Fibroblast of mammary gland (primary cell): ENCODE measurements at regions not wholly inside any gene's neighbourhood (a gene's known extent, or its start where the extent isn't known, plus 50 kb on each side); places are given as distances from the start of the nearest gene placed in this dataset.

ENCODE experiments used
- DNase-seq: peaks from one replicate; pipeline ENCODE4 v3.0.0-alpha.2; 2010; ENCODE audit warnings: low read depth
- H3K4me3 ChIP-seq: 2 replicates; pipeline ENCODE4 v1.5.1; 2011; ENCODE audit warnings: low read depth, mild to moderate bottlenecking, low read length, moderate library complexity; ENCODE audit not compliant: control insufficient read depth
- CTCF ChIP-seq: conservative IDR thresholded peaks from 2 replicates; pipeline ENCODE4 v1.5.1; 2011; ENCODE audit warnings: low read depth, low read length, inconsistent platforms; ENCODE audit not compliant: control insufficient read depth, insufficient read depth

DNA sequence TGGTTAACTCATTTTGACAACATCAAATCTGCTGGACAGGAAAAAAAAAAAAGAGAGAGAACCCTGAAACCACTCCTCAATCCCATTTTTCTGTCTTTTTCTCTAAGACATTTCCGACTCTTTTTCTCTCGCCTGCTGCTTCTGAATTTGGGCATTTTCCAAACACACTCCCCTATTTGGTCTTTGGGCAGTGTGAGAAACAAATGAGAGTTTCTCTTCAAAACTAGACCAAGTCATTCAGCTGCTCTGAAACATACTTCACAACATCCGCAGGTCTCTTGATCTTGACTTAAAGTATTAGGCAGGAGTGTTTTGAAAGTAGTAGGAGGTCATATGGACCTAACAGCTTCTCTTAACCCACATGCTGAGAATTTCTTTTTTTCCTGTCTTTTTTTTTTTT is 364.8 kb upstream of the ESRRG start:
- no peak for TF ChIP-seq CTCF
- DNase-seq = no peak
- no peak overlapping the region for H3K4me3 ChIP-seq

GRCh38 chr1:217079584-217079983 is 356.4 kb upstream of the ESRRG start:
- no peak overlapping the region for H3K4me3 ChIP-seq
- TF ChIP-seq CTCF = no peak
- no peak for DNase-seq

DNA sequence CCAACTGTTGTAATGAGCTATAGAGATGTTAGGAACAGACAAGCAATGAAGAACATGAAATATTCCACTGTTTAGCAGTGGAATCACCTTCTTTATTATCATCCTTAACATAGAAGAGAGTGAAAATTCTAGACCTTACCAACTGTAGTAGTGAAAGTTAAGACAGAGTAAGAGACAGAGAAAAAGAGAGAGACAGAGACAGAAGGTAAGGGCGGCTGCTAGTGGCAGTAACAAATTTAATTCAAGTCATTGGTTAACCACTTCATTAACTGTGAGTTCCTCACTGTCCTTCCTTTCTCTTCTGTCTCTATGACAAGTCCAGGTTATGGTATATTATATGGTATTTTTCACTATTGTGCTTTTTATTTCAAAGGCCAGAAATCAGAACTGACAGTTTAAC is 355.7 kb upstream of the ESRRG start:
- no peak for DNase-seq
- no peak for TF ChIP-seq CTCF
- no peak overlapping the region for H3K4me3 ChIP-seq

GRCh38 chr1:217078078-217078690 is 355.0 kb upstream of the ESRRG start:
- no peak for DNase-seq
- no peak for TF ChIP-seq CTCF
- no peak overlapping the region for H3K4me3 ChIP-seq

GRCh38 chr1:217077426-217077825 is 354.2 kb upstream of the ESRRG start:
- H3K4me3 ChIP-seq = no peak overlapping the region
- TF ChIP-seq CTCF = no peak
- no peak for DNase-seq

- no peak overlapping the region for H3K4me3 ChIP-seq
- DNase-seq = no peak
- no peak for TF ChIP-seq CTCF
These were observed 353.7 kb upstream of the ESRRG start for GRCh38 chr1:217076902-217077301.

- TF ChIP-seq CTCF = no peak
- DNase-seq = no peak
- H3K4me3 ChIP-seq = no peak overlapping the region
These were observed 349.7 kb upstream of the ESRRG start for GRCh38 chr1:217072926-217073325.
